ENCODE measurements at regions not wholly inside any gene's neighbourhood (a gene's known extent, or its start where the extent isn't known, plus 50 kb on each side); places are given as distances from the start of the nearest gene placed in this dataset.

- no peak for TF ChIP-seq CTCF (IDR thresholded peaks at IDR 0.05; ENCODE audit: poor library complexity, severe bottlenecking)
- Histone ChIP-seq H3K27me3 (ENCODE audit: insufficient read depth, poor library complexity, severe bottlenecking) (no peaks in the 10 kb centered on the region), H3K9me3 (ENCODE audit: severe bottlenecking) (no peaks in the 10 kb centered on the region), H3K27ac (ENCODE audit: poor library complexity, severe bottlenecking) (no peak overlapping the region), H3K4me1 (ENCODE audit: insufficient read depth, poor library complexity, severe bottlenecking) (peaks cover 6% of the 10 kb centered on the region), H3K36me3 (ENCODE audit: low read depth) (no peaks in the 10 kb centered on the region), H3K4me3 (ENCODE audit: severe bottlenecking) (no peak overlapping the region)
- ATAC-seq (ENCODE audit: low read depth) (peak; percentile 31; the same call in 1 of the 3 replicates), DNase-seq (ENCODE audit: low spot score) (no peak)
These were observed 201.3 kb upstream of the OSR1 start for GRCh38 chr2:19559596-19560240.

- no peaks in the 10 kb centered on the region for H3K27me3 ChIP-seq (ENCODE audit: insufficient read depth, poor library complexity, severe bottlenecking)
- no peak overlapping the region for H3K27ac ChIP-seq (ENCODE audit: poor library complexity, severe bottlenecking)
- H3K9me3 ChIP-seq (ENCODE audit: severe bottlenecking) = no peaks in the 10 kb centered on the region
- H3K4me1 ChIP-seq (ENCODE audit: insufficient read depth, poor library complexity, severe bottlenecking) = peaks cover 6% of the 10 kb centered on the region
- H3K36me3 ChIP-seq (ENCODE audit: low read depth) = no peaks in the 10 kb centered on the region
- ATAC-seq (ENCODE audit: low read depth) (no peak), DNase-seq (ENCODE audit: low spot score) (no peak)
- no peak for TF ChIP-seq CTCF (IDR thresholded peaks at IDR 0.05; ENCODE audit: poor library complexity, severe bottlenecking)
- no peak overlapping the region for H3K4me3 ChIP-seq (ENCODE audit: severe bottlenecking)
These were observed 198.2 kb upstream of the OSR1 start for GRCh38 chr2:19556648-19557047.

- Histone ChIP-seq H3K4me3 (ENCODE audit: severe bottlenecking) (no peak overlapping the region), H3K27me3 (ENCODE audit: insufficient read depth, poor library complexity, severe bottlenecking) (no peaks in the 10 kb centered on the region), H3K27ac (ENCODE audit: poor library complexity, severe bottlenecking) (no peak overlapping the region), H3K9me3 (ENCODE audit: severe bottlenecking) (no peaks in the 10 kb centered on the region), H3K36me3 (ENCODE audit: low read depth) (no peaks in the 10 kb centered on the region), H3K4me1 (ENCODE audit: insufficient read depth, poor library complexity, severe bottlenecking) (peaks cover 3% of the 10 kb centered on the region)
- DNase-seq (ENCODE audit: low spot score) (no peak), ATAC-seq (ENCODE audit: low read depth) (no peak)
- no peak for TF ChIP-seq CTCF (IDR thresholded peaks at IDR 0.05; ENCODE audit: poor library complexity, severe bottlenecking)
These were observed 196.1 kb upstream of the OSR1 start for GRCh38 chr2:19554520-19554919.

GRCh38 chr2:19552270-19552669 is 193.8 kb upstream of the OSR1 start:
- H3K4me1 ChIP-seq (ENCODE audit: insufficient read depth, poor library complexity, severe bottlenecking) = no peaks in the 10 kb centered on the region
- no peak for TF ChIP-seq CTCF (IDR thresholded peaks at IDR 0.05; ENCODE audit: poor library complexity, severe bottlenecking)
- no peak for ATAC-seq (ENCODE audit: low read depth)

GRCh38 chr2:19550750-19551149 is 192.3 kb upstream of the OSR1 start:
- no peaks in the 10 kb centered on the region for H3K27me3 ChIP-seq (ENCODE audit: insufficient read depth, poor library complexity, severe bottlenecking)
- no peaks in the 10 kb centered on the region for H3K4me1 ChIP-seq (ENCODE audit: insufficient read depth, poor library complexity, severe bottlenecking)
- DNase-seq (ENCODE audit: low spot score) (no peak), ATAC-seq (ENCODE audit: low read depth) (no peak)
- H3K36me3 ChIP-seq (ENCODE audit: low read depth) = no peaks in the 10 kb centered on the region
- no peak for TF ChIP-seq CTCF (IDR thresholded peaks at IDR 0.05; ENCODE audit: poor library complexity, severe bottlenecking)
- no peaks in the 10 kb centered on the region for H3K9me3 ChIP-seq (ENCODE audit: severe bottlenecking)
- H3K4me3 ChIP-seq (ENCODE audit: severe bottlenecking) = no peak overlapping the region
- no peak overlapping the region for H3K27ac ChIP-seq (ENCODE audit: poor library complexity, severe bottlenecking)

More at GRCh38 chr2:19552270-19552669, 193.8 kb upstream of the OSR1 start:
- Histone ChIP-seq H3K4me3 (ENCODE audit: severe bottlenecking) (no peak overlapping the region), H3K9me3 (ENCODE audit: severe bottlenecking) (no peaks in the 10 kb centered on the region), H3K27me3 (ENCODE audit: insufficient read depth, poor library complexity, severe bottlenecking) (no peaks in the 10 kb centered on the region), H3K36me3 (ENCODE audit: low read depth) (no peaks in the 10 kb centered on the region), H3K27ac (ENCODE audit: poor library complexity, severe bottlenecking) (no peak overlapping the region)
- DNase-seq (ENCODE audit: low spot score) = no peak

Measured in RWPE2 (cell line).